Mucosa of rectum (tissue), 2 donors: ENCODE measurements at regions not wholly inside any gene's neighbourhood (a gene's known extent, or its start where the extent isn't known, plus 50 kb on each side); places are given as distances from the start of the nearest gene placed in this dataset.

Experiments used
- H3K27ac ChIP-seq, 2 donors: one replicate each; pipeline ENCODE4 v1.7.0; 2013; ENCODE audit warnings: inconsistent platforms in 2 of 2, low read depth in 2 of 2, low read length in 2 of 2
- H3K27me3 ChIP-seq, 2 donors: one replicate each; pipeline ENCODE4 v1.7.0; 2013; ENCODE audit warnings: low read length in 2 of 2; ENCODE audit not compliant: control insufficient read depth in 2 of 2, insufficient read depth in 2 of 2
- H3K36me3 ChIP-seq, 2 donors: one replicate each; pipeline ENCODE4 v1.7.0; 2013; ENCODE audit warnings: low read length in 2 of 2; ENCODE audit not compliant: control insufficient read depth in 2 of 2, insufficient read depth in 2 of 2
- H3K4me1 ChIP-seq, 2 donors: one replicate each; pipeline ENCODE4 v1.7.0; 2013; ENCODE audit warnings: low read length in 2 of 2, mild to moderate bottlenecking in 1 of 2; ENCODE audit not compliant: control insufficient read depth in 2 of 2, insufficient read depth in 2 of 2
- H3K4me3 ChIP-seq, 2 donors: one replicate each; pipeline ENCODE4 v1.7.0; 2013; ENCODE audit warnings: low read length in 2 of 2
- H3K9ac ChIP-seq, 2 donors: one replicate each; pipeline ENCODE4 v1.7.0; 2013; ENCODE audit warnings: low read length in 2 of 2, low read depth in 1 of 2, mild to moderate bottlenecking in 1 of 2
- H3K9me3 ChIP-seq, 2 donors: one replicate each; pipeline ENCODE4 v1.7.0; 2013; ENCODE audit warnings: low read length in 2 of 2; ENCODE audit not compliant: control insufficient read depth in 2 of 2
- donor health status: healthy.
- donor health status: Normal muscosa, but diverticular disease.

GRCh38 chr4:79502081-79502480 is 94.1 kb upstream of the GK2 start:
- Histone ChIP-seq H3K4me3 (no peak overlapping the region), H3K36me3 (no peaks in the 10 kb centered on the region), H3K9ac (no peak overlapping the region), H3K27me3 (no peaks in the 10 kb centered on the region), H3K4me1 (no peaks in the 10 kb centered on the region), H3K9me3 (no peaks in the 10 kb centered on the region), H3K27ac (no peak overlapping the region)

GRCh38 chr4:79498282-79498681 is 90.3 kb upstream of the GK2 start:
- no peaks in the 10 kb centered on the region for H3K27me3 ChIP-seq
- no peak overlapping the region for H3K27ac ChIP-seq
- no peak overlapping the region for H3K9ac ChIP-seq
- H3K9me3 ChIP-seq: no peaks in the 10 kb centered on the region
- H3K4me3 ChIP-seq: no peak overlapping the region
- no peaks in the 10 kb centered on the region for H3K4me1 ChIP-seq
- H3K36me3 ChIP-seq: no peaks in the 10 kb centered on the region

GRCh38 chr4:79497001-79497400 is 89.0 kb upstream of the GK2 start:
- H3K27ac ChIP-seq: no peak overlapping the region
- no peaks in the 10 kb centered on the region for H3K4me1 ChIP-seq
- H3K4me3 ChIP-seq: no peak overlapping the region
- H3K9me3 ChIP-seq: no peaks in the 10 kb centered on the region
- H3K9ac ChIP-seq: no peak overlapping the region
- no peaks in the 10 kb centered on the region for H3K36me3 ChIP-seq
- H3K27me3 ChIP-seq: no peaks in the 10 kb centered on the region

GRCh38 chr4:79495447-79495846 is 87.4 kb upstream of the GK2 start:
- no peaks in the 10 kb centered on the region for H3K27me3 ChIP-seq
- H3K4me1 ChIP-seq: no peaks in the 10 kb centered on the region
- H3K9ac ChIP-seq: no peak overlapping the region
- no peaks in the 10 kb centered on the region for H3K9me3 ChIP-seq
- H3K27ac ChIP-seq: no peak overlapping the region
- no peaks in the 10 kb centered on the region for H3K36me3 ChIP-seq
- H3K4me3 ChIP-seq: no peak overlapping the region

- no peaks in the 10 kb centered on the region for H3K36me3 ChIP-seq
- no peak overlapping the region for H3K4me3 ChIP-seq
- H3K27me3 ChIP-seq: no peaks in the 10 kb centered on the region
- H3K9me3 ChIP-seq: no peaks in the 10 kb centered on the region
- H3K9ac ChIP-seq: no peak overlapping the region
- H3K4me1 ChIP-seq: no peaks in the 10 kb centered on the region
- no peak overlapping the region for H3K27ac ChIP-seq
These were observed 84.1 kb upstream of the GK2 start for GRCh38 chr4:79492148-79492547.

- no peak overlapping the region for H3K4me3 ChIP-seq
- H3K36me3 ChIP-seq: no peaks in the 10 kb centered on the region
- no peaks in the 10 kb centered on the region for H3K27me3 ChIP-seq
- H3K4me1 ChIP-seq: no peaks in the 10 kb centered on the region
- H3K9ac ChIP-seq: no peak overlapping the region
- H3K9me3 ChIP-seq: no peaks in the 10 kb centered on the region
- H3K27ac ChIP-seq: no peak overlapping the region
These were observed 81.5 kb upstream of the GK2 start for GRCh38 chr4:79489506-79489905.

GRCh38 chr4:79476196-79476595 is 68.2 kb upstream of the GK2 start:
- Histone ChIP-seq H3K4me3 (no peak overlapping the region), H3K9ac (no peak overlapping the region), H3K36me3 (no peaks in the 10 kb centered on the region), H3K27ac (no peak overlapping the region), H3K27me3 (no peaks in the 10 kb centered on the region), H3K4me1 (no peaks in the 10 kb centered on the region), H3K9me3 (no peaks in the 10 kb centered on the region)

GRCh38 chr4:79473439-79473724 is 65.4 kb upstream of the GK2 start:
- H3K4me3 ChIP-seq: no peak overlapping the region
- H3K9me3 ChIP-seq: no peaks in the 10 kb centered on the region
- H3K27me3 ChIP-seq: no peaks in the 10 kb centered on the region
- H3K36me3 ChIP-seq: no peaks in the 10 kb centered on the region
- no peaks in the 10 kb centered on the region for H3K4me1 ChIP-seq
- H3K27ac ChIP-seq: no peak overlapping the region
- no peak overlapping the region for H3K9ac ChIP-seq

- no peaks in the 10 kb centered on the region for H3K4me1 ChIP-seq
- no peaks in the 10 kb centered on the region for H3K36me3 ChIP-seq
- H3K4me3 ChIP-seq: no peak overlapping the region
- H3K27me3 ChIP-seq: no peaks in the 10 kb centered on the region
- no peak overlapping the region for H3K9ac ChIP-seq
- H3K9me3 ChIP-seq: no peaks in the 10 kb centered on the region
- H3K27ac ChIP-seq: no peak overlapping the region
These were observed 64.8 kb upstream of the GK2 start for GRCh38 chr4:79472693-79473438.

- Histone ChIP-seq H3K4me3 (no peak overlapping the region), H3K27ac (no peak overlapping the region), H3K27me3 (no peaks in the 10 kb centered on the region), H3K9me3 (no peaks in the 10 kb centered on the region), H3K9ac (no peak overlapping the region), H3K4me1 (no peaks in the 10 kb centered on the region), H3K36me3 (no peaks in the 10 kb centered on the region)
These were observed 64.0 kb upstream of the GK2 start for GRCh38 chr4:79472036-79472435.

- Histone ChIP-seq H3K27me3 (no peaks in the 10 kb centered on the region), H3K9me3 (no peaks in the 10 kb centered on the region), H3K36me3 (no peaks in the 10 kb centered on the region), H3K4me3 (no peak overlapping the region), H3K4me1 (no peaks in the 10 kb centered on the region), H3K9ac (no peak overlapping the region), H3K27ac (no peak overlapping the region)
These were observed 63.3 kb upstream of the GK2 start for GRCh38 chr4:79471309-79471708.
